GM12878 (cell line): ENCODE measurements at regions not wholly inside any gene's neighbourhood (a gene's known extent, or its start where the extent isn't known, plus 50 kb on each side); places are given as distances from the start of the nearest gene placed in this dataset.

Experiments
- ATAC-seq: fragments of 200-7000 bp; cut with Tn5 transposase; 3 replicates; pipeline ENCODE4 v1.9.1; 2020; ENCODE audit warnings: mild to moderate bottlenecking, moderate library complexity
- BruUV-seq: library from RNA; stranded (reverse); fragments of 400-500 nt; replicated peaks from 2 replicates; lab custom pipeline; 2021; lab: Mats Ljungman, UMichigan
- CTCF ChIA-PET: fragments of 300-600 bp; sonication (Branson Sonifier 250); formaldehyde crosslinking; extraction: SDS; loops from one replicate; lab custom pipeline; 2021; ENCODE audit warnings: inconsistent platforms; lab: Yijun Ruan, JAX
- POLR2A ChIA-PET: fragments of 350-600 bp; formaldehyde crosslinking; extraction: SDS; loops from one replicate; lab custom pipeline; 2021; ENCODE audit warnings: inconsistent platforms; lab: Charles Lee
- RAD21 ChIA-PET: fragments of 300-600 bp; sonication (Branson Sonifier 250); formaldehyde crosslinking; loops from one replicate; lab custom pipeline; 2023; ENCODE audit warnings: antibody characterized with exemption; ENCODE audit not compliant: unreplicated experiment; lab: Charles Lee
- SMC1A ChIA-PET: fragments of 300-600 bp; sonication (Branson Sonifier 250); formaldehyde crosslinking; loops from one replicate; lab custom pipeline; 2023; ENCODE audit not compliant: unreplicated experiment, uncharacterized antibody; lab: Charles Lee
- DNase-seq: peaks from one replicate; pipeline ENCODE4 v3.0.0-alpha.2; 2011; ENCODE audit warnings: low read depth, low spot score
- FAIRE-seq: peaks from 3 replicates; lab custom pipeline; 2011; peaks lifted over from hg19 to GRCh38; lab: Jason Lieb, UNC
- H2AFZ ChIP-seq: 2 replicates; pipeline ENCODE4 v1.6.0; 2011; ENCODE audit warnings: low read depth, low read length, control low read depth; ENCODE audit not compliant: control insufficient read depth
- H3K27ac ChIP-seq: 2 replicates; pipeline ENCODE4 v1.5.1; 2011; ENCODE audit warnings: control low read depth; ENCODE audit not compliant: control insufficient read depth, insufficient read depth
- H3K27me3 ChIP-seq, 2 experiments: replicated peaks in 1 of 2; 2 replicates each; pipeline versions ENCODE4 v1.6.0 to v1.6.1; 2011; ENCODE audit warnings: low read length in 1 of 2; ENCODE audit not compliant: control insufficient read depth in 2 of 2, insufficient read depth in 2 of 2
- H3K36me3 ChIP-seq, 2 experiments: 2 replicates each; pipeline ENCODE4 v1.5.1; 2011; ENCODE audit warnings: low read length in 1 of 2; ENCODE audit not compliant: control insufficient read depth in 2 of 2, insufficient read depth in 2 of 2
- H3K4me1 ChIP-seq: 2 replicates; pipeline ENCODE4 v1.6.1; 2011; ENCODE audit warnings: mild to moderate bottlenecking, low read length, moderate library complexity, mixed read lengths; ENCODE audit not compliant: control insufficient read depth, insufficient read depth
- H3K4me2 ChIP-seq: 2 replicates; pipeline ENCODE4 v1.6.0; 2011; ENCODE audit warnings: control low read depth; ENCODE audit not compliant: control insufficient read depth, insufficient read depth
- H3K4me3 ChIP-seq: fragments of 200-600 bp; sonication (generic); 2 replicates; pipeline ENCODE4 v1.5.1; 2016
- H3K79me2 ChIP-seq: 2 replicates; pipeline ENCODE4 v1.6.0; 2011; ENCODE audit warnings: low read length; ENCODE audit not compliant: control insufficient read depth, insufficient read depth
- H3K9ac ChIP-seq: 2 replicates; pipeline ENCODE4 v1.8.0; 2011; ENCODE audit warnings: low read length, control low read depth, mixed read lengths; ENCODE audit not compliant: control insufficient read depth, insufficient read depth
- H3K9me3 ChIP-seq: replicated peaks from 3 replicates; pipeline ENCODE4 v1.5.1; 2011; ENCODE audit warnings: mild to moderate bottlenecking, low read length; ENCODE audit not compliant: control insufficient read depth, insufficient read depth
- H4K20me1 ChIP-seq: 2 replicates; pipeline ENCODE4 v1.6.0; 2011; ENCODE audit not compliant: control insufficient read depth, insufficient read depth
- CBX5 ChIP-seq: sonication (generic); IDR thresholded peaks from 2 replicates; pipeline ENCODE4 v1.6.1; 2016; ENCODE audit warnings: low read depth, moderate library complexity, mild to moderate bottlenecking, inconsistent platforms
- EP300 ChIP-seq, 2 experiments: fragments of 150-350 bp in 1 of 2; IDR thresholded peaks; 2 replicates each; pipeline ENCODE4 v1.6.1; 2011 to 2012; ENCODE audit warnings: low read depth in 2 of 2, low read length in 2 of 2, borderline replicate concordance in 1 of 2, improper control_type of control experiment in 1 of 2, inconsistent platforms in 1 of 2; ENCODE audit not compliant: control insufficient read depth in 1 of 2
- JUNB ChIP-seq: IDR thresholded peaks from 2 replicates; pipeline ENCODE4 v1.6.1; 2016; ENCODE audit warnings: antibody characterized with exemption, mild to moderate bottlenecking
- MEF2B ChIP-seq: fragments of 450-650 bp; IDR thresholded peaks from 2 replicates; pipeline ENCODE4 v1.6.1; 2018; ENCODE audit warnings: mild to moderate bottlenecking, moderate library complexity; ENCODE audit not compliant: partially characterized antibody, poor library complexity, severe bottlenecking
- MTA3 ChIP-seq: IDR thresholded peaks from 2 replicates; pipeline ENCODE4 v1.6.1; 2012; ENCODE audit warnings: low read length, inconsistent platforms, borderline replicate concordance
- MYB ChIP-seq: fragments of 150-350 bp; IDR thresholded peaks from 2 replicates; pipeline ENCODE4 v1.6.1; 2014; ENCODE audit warnings: mild to moderate bottlenecking, low read depth, low read length, borderline replicate concordance
- NR2C1 ChIP-seq: fragments of 450-650 bp; IDR thresholded peaks from 2 replicates; pipeline ENCODE4 v1.6.1; 2017; ENCODE audit warnings: antibody characterized with exemption, mild to moderate bottlenecking, moderate library complexity
- NRF1 ChIP-seq: conservative IDR thresholded peaks from 2 replicates; pipeline ENCODE4 v1.6.1; 2011; ENCODE audit warnings: mild to moderate bottlenecking, low read depth, low read length, improper control_type of control experiment
- RBBP5 ChIP-seq: fragments of 200-600 bp; sonication (generic); conservative IDR thresholded peaks from 2 replicates; pipeline ENCODE4 v1.6.1; 2016
- RFX5 ChIP-seq: IDR thresholded peaks from 2 replicates; pipeline ENCODE4 v1.6.1; 2011; ENCODE audit warnings: low read depth, low read length, improper control_type of control experiment
- SMC3 ChIP-seq: IDR thresholded peaks from 2 replicates; pipeline ENCODE4 v1.6.1; 2011; ENCODE audit warnings: low read length, improper control_type of control experiment, borderline replicate concordance
- TAF1 ChIP-seq: IDR thresholded peaks from 2 replicates; pipeline ENCODE4 v1.6.1; 2011; ENCODE audit warnings: mild to moderate bottlenecking, low read depth, low read length, borderline replicate concordance
- TCF12 ChIP-seq: IDR thresholded peaks from 2 replicates; pipeline ENCODE4 v1.6.1; 2011; ENCODE audit warnings: low read depth, mild to moderate bottlenecking, low read length
- ZBTB11 ChIP-seq: fragments of 450-650 bp; formaldehyde crosslinking; IDR thresholded peaks from 2 replicates; pipeline ENCODE4 v1.5.0; 2022; ENCODE audit warnings: mild to moderate bottlenecking, missing genetic modification characterization
- ZNF207 ChIP-seq: fragments of 450-650 bp; IDR thresholded peaks from 2 replicates; pipeline ENCODE4 v1.6.1; 2014; ENCODE audit warnings: antibody characterized with exemption, mild to moderate bottlenecking, borderline replicate concordance
- WGBS: methylation state at CpG from one replicate; pipeline ENCODE4 v1.1.6; 2016; ENCODE audit warnings: low lambda C conversion rate; ENCODE audit not compliant: insufficient replicate concordance, insufficient coverage; ENCODE audit errors: missing lambda C conversion rate; 5-methylcytosine and 5-hydroxymethylcytosine counted together
- in situ Hi-C: fragments of 300-500 bp; cut with MboI; formaldehyde crosslinking; loops from 9 replicates; pipeline ENCODE4 v1.14.3; 2018; ENCODE audit warnings: mixed read lengths
- intact Hi-C: fragments of 100-400 bp; cut with micrococcal nuclease; formaldehyde crosslinking; loops from one replicate; pipeline ENCODE4 v1.14.2; 2022; ENCODE audit not compliant: unreplicated experiment

- Histone ChIP-seq H3K4me2 (no peak overlapping the region), H3K27me3 (no peaks in the 10 kb centered on the region), H2AFZ (no peak overlapping the region), H3K4me3 (no peak overlapping the region), H3K27ac (no peak overlapping the region)
- POLR2A ChIA-PET, result no interaction called here
- in situ Hi-C loops (no loop called here), intact Hi-C loops (no loop called here)
- 2% methylated on average over 4 of the region's 4 CpGs for WGBS
- SMC1A ChIA-PET, result no interaction called here
- DNase-seq, result no peak
- TF ChIP-seq RBBP5 (no peak), NRF1 (no peak), RFX5 (no peak), SMC3 (no peak), MYB (no peak)
- TF ChIP-seq, all 136 proteins: peak for 0
- BruUV-seq, result no TSS peak
- H3K9ac ChIP-seq, result no peak overlapping the region
- no peaks in the 10 kb centered on the region for H3K4me1 ChIP-seq
- FAIRE-seq (no peak), ATAC-seq (no peak)
- no peaks in the 10 kb centered on the region for H3K36me3 ChIP-seq
- H3K9me3 ChIP-seq, result no peaks in the 10 kb centered on the region
- RAD21 ChIA-PET, result no interaction called here
- CTCF ChIA-PET, result no interaction called here
- H3K79me2 ChIP-seq, result no peaks in the 10 kb centered on the region
- H4K20me1 ChIP-seq, result no peaks in the 10 kb centered on the region
These were observed 658.9 kb upstream of the SYT4 start for GRCh38 chr18:43936176-43936575.

GRCh38 chr18:43949291-43949690 is 672.0 kb upstream of the SYT4 start:
- no peak for DNase-seq
- in situ Hi-C loops (no loop called here), intact Hi-C loops (no loop called here)
- no peaks in the 10 kb centered on the region for H3K79me2 ChIP-seq
- SMC1A ChIA-PET, result no interaction called here
- no peak overlapping the region for H3K27ac ChIP-seq
- FAIRE-seq, result no peak
- H3K9ac ChIP-seq, result no peak overlapping the region
- H3K9me3 ChIP-seq, result no peaks in the 10 kb centered on the region
- no peaks in the 10 kb centered on the region; a peak in 1 of 4 replicates for H3K27me3 ChIP-seq
- no peak overlapping the region for H2AFZ ChIP-seq
- no peaks in the 10 kb centered on the region for H3K4me1 ChIP-seq
- POLR2A ChIA-PET, result no interaction called here
- RAD21 ChIA-PET, result no interaction called here
- H3K4me2 ChIP-seq, result no peak overlapping the region
- no peak for ATAC-seq
- H3K4me3 ChIP-seq, result no peak overlapping the region
- H3K36me3 ChIP-seq, result no peaks in the 10 kb centered on the region
- CTCF ChIA-PET, result interaction anchor here (0.7 kb wide), 1 partner anchor 1974 kb away, joined by 3 read pairs; no protein-coding TSS in a partner anchor
- 0% methylated on average over 2 of the region's 2 CpGs for WGBS
- no TSS peak for BruUV-seq
- no peaks in the 10 kb centered on the region for H4K20me1 ChIP-seq
- no peak for TF ChIP-seq EP300 (IDR thresholded peaks at IDR 0.05; ENCODE audit: borderline replicate concordance in 1 of 2, control insufficient read depth in 1 of 2, low read depth in 2 of 2, low read length in 2 of 2)
- TF ChIP-seq TAF1, result no peak
- no peak for TF ChIP-seq TCF12
- no peak for TF ChIP-seq RFX5
- TF ChIP-seq ZBTB11 (CRISPR knock-in tag), result no peak
- no peak for TF ChIP-seq ZNF207
- no peak for TF ChIP-seq JUNB
- no peak for TF ChIP-seq NR2C1
- no peak for TF ChIP-seq CBX5
- no peak for TF ChIP-seq MTA3
- TF ChIP-seq MEF2B, result no peak
